ENCODE measurements at regions not wholly inside any gene's neighbourhood (a gene's known extent, or its start where the extent isn't known, plus 50 kb on each side); places are given as distances from the start of the nearest gene placed in this dataset.
"Not testable (repeated sequence)": the region's sequence is repeated elsewhere in the genome, so short reads cannot be mapped to it uniquely, and the experiment has no call there.

- DNase-seq: no peak
Observed at GRCh38 chr21:35559128-35559828, 501.0 kb downstream of the SETD4 start.

- DNase-seq: no peak
Observed at GRCh38 chr21:35556536-35556935, 503.8 kb downstream of the SETD4 start.

- DNase-seq: not testable (repeated sequence)
Observed at GRCh38 chr21:35552483-35552882, 503.4 kb upstream of the RUNX1 start.

- DNase-seq: no peak
Observed at GRCh38 chr21:35548904-35549615, 500.0 kb upstream of the RUNX1 start.

GRCh38 chr21:35547946-35548774 lies 499.1 kb upstream of the RUNX1 start:
- DNase-seq: no peak

- no peak for DNase-seq
Observed at GRCh38 chr21:35543746-35544145, 494.6 kb upstream of the RUNX1 start.

GRCh38 chr21:35540950-35541638 lies 492.0 kb upstream of the RUNX1 start:
- no peak for DNase-seq

GRCh38 chr21:35538386-35538785 lies 489.3 kb upstream of the RUNX1 start:
- no peak for DNase-seq

GRCh38 chr21:35537604-35538003 lies 488.5 kb upstream of the RUNX1 start:
- no peak for DNase-seq

- no peak for DNase-seq
Observed at GRCh38 chr21:35533893-35534292, 484.8 kb upstream of the RUNX1 start.

GRCh38 chr21:35530766-35531165 lies 481.7 kb upstream of the RUNX1 start:
- DNase-seq: no peak

- DNase-seq: no peak
Observed at GRCh38 chr21:35529171-35529863, 480.2 kb upstream of the RUNX1 start.

- DNase-seq: no peak
Observed at GRCh38 chr21:35528116-35529042, 479.3 kb upstream of the RUNX1 start.

- no peak for DNase-seq
Observed at GRCh38 chr21:35527358-35527757, 478.3 kb upstream of the RUNX1 start.

- no peak for DNase-seq
Observed at GRCh38 chr21:35525443-35525842, 476.3 kb upstream of the RUNX1 start.

- DNase-seq: no peak
Observed at GRCh38 chr21:35521852-35522505, 472.9 kb upstream of the RUNX1 start.

GRCh38 chr21:35521293-35521692 lies 472.2 kb upstream of the RUNX1 start:
- no peak for DNase-seq

GRCh38 chr21:35520856-35521255 lies 471.8 kb upstream of the RUNX1 start:
- DNase-seq: no peak

- no peak for DNase-seq
Observed at GRCh38 chr21:35520302-35520701, 471.2 kb upstream of the RUNX1 start.

GRCh38 chr21:35517865-35518264 lies 468.8 kb upstream of the RUNX1 start:
- DNase-seq: no peak

- not testable (repeated sequence) for DNase-seq
Observed at GRCh38 chr21:35516292-35516691, 467.2 kb upstream of the RUNX1 start.

Data from NCI-H2081 treated with DMSO at 0.1 percent for 48 hours (cell line).